ENCODE measurements at regions not wholly inside any gene's neighbourhood (a gene's known extent, or its start where the extent isn't known, plus 50 kb on each side); places are given as distances from the start of the nearest gene placed in this dataset.

- 70 to 100% methylated on average over 1 to 2 of the region's 6 CpGs for WGBS, 2 donors
- intact Hi-C loops (cut with DNase I) = no loop called here
- DNase-seq = no peak
Observed at GRCh38 chr3:95759614-95760301, 1054.6 kb upstream of the EPHA6 start.

GRCh38 chr3:95775486-95776094 is 1038.8 kb upstream of the EPHA6 start:
- DNase-seq = no peak
- Histone ChIP-seq H3K36me3 (no peaks in the 10 kb centered on the region), H3K27me3 (no peaks in the 10 kb centered on the region), H3K27ac (no peak overlapping the region), H3K9me3 (peaks cover 0 to 12% (median 9%) of the 10 kb centered on the region in 3 donors), H3K4me3 (no peak overlapping the region), H3K4me1 (no peaks in the 10 kb centered on the region)
- 60% methylated on average over 5 of the region's 5 CpGs for WGBS, 2 donors
- intact Hi-C loops (cut with DNase I) = no loop called here
- TF ChIP-seq POLR2A (IDR thresholded peaks at IDR 0.05) (no peak), CTCF (IDR thresholded peaks at IDR 0.05) (no peak)

More at GRCh38 chr3:95759614-95760301, 1054.6 kb upstream of the EPHA6 start:
- no peaks in the 10 kb centered on the region for H3K4me1 ChIP-seq
- TF ChIP-seq POLR2A (IDR thresholded peaks at IDR 0.05) (no peak), CTCF (IDR thresholded peaks at IDR 0.05) (no peak)
- H3K9me3 ChIP-seq = peaks cover 0 to 5% (median 0%) of the 10 kb centered on the region in 3 donors
- no peaks in the 10 kb centered on the region for H3K36me3 ChIP-seq
- no peak overlapping the region for H3K4me3 ChIP-seq
- H3K27ac ChIP-seq = no peak overlapping the region
- H3K27me3 ChIP-seq = no peaks in the 10 kb centered on the region

- H3K36me3 ChIP-seq = no peaks in the 10 kb centered on the region
- intact Hi-C loops (cut with DNase I) = no loop called here
- H3K27me3 ChIP-seq = no peaks in the 10 kb centered on the region
- peaks cover 0 to 3% (median under 1%) of the 10 kb centered on the region in 3 donors for H3K9me3 ChIP-seq
- TF ChIP-seq CTCF (IDR thresholded peaks at IDR 0.05) (no peak), POLR2A (IDR thresholded peaks at IDR 0.05) (no peak)
- no peak overlapping the region for H3K27ac ChIP-seq
- no peaks in the 10 kb centered on the region for H3K4me1 ChIP-seq
- DNase-seq = no peak
- no peak overlapping the region for H3K4me3 ChIP-seq
Observed at GRCh38 chr3:95781598-95781997, 1032.8 kb upstream of the EPHA6 start.

GRCh38 chr3:95789111-95789510 is 1025.3 kb upstream of the EPHA6 start:
- WGBS, 2 donors = 52 to 59% methylated on average over 1 of the region's 1 CpG
- H3K36me3 ChIP-seq = no peaks in the 10 kb centered on the region
- H3K9me3 ChIP-seq = no peaks in the 10 kb centered on the region
- TF ChIP-seq POLR2A (IDR thresholded peaks at IDR 0.05) (no peak), CTCF (IDR thresholded peaks at IDR 0.05) (no peak)
- H3K27me3 ChIP-seq = no peaks in the 10 kb centered on the region
- H3K4me3 ChIP-seq = no peak overlapping the region
- H3K4me1 ChIP-seq = no peaks in the 10 kb centered on the region
- intact Hi-C loops (cut with DNase I) = no loop called here
- no peak for DNase-seq
- no peak overlapping the region for H3K27ac ChIP-seq

GRCh38 chr3:95797081-95797480 is 1017.3 kb upstream of the EPHA6 start:
- DNase-seq = no peak
- no peaks in the 10 kb centered on the region for H3K4me1 ChIP-seq
- no peak overlapping the region for H3K4me3 ChIP-seq
- H3K27ac ChIP-seq = no peak overlapping the region
- TF ChIP-seq CTCF (IDR thresholded peaks at IDR 0.05) (no peak), POLR2A (IDR thresholded peaks at IDR 0.05) (no peak)
- intact Hi-C loops (cut with DNase I) = no loop called here
- no peaks in the 10 kb centered on the region for H3K27me3 ChIP-seq
- H3K36me3 ChIP-seq = no peaks in the 10 kb centered on the region
- 67 to 76% methylated on average over 2 to 3 of the region's 3 CpGs for WGBS, 2 donors
- no peaks in the 10 kb centered on the region for H3K9me3 ChIP-seq
